ENCODE measurements at regions not wholly inside any gene's neighbourhood (a gene's known extent, or its start where the extent isn't known, plus 50 kb on each side); places are given as distances from the start of the nearest gene placed in this dataset.

GRCh38 chr16:73737637-73738036, 559.0 kb upstream of the PSMD7 start:
- Histone ChIP-seq H3K27me3 (no peaks in the 10 kb centered on the region), H3K9me3 (peaks cover 0 to 19% of the 10 kb centered on the region in 2 donors), H3K36me3 (no peaks in the 10 kb centered on the region), H3K27ac (no peak overlapping the region), H3K4me1 (no peaks in the 10 kb centered on the region), H3K4me3 (no peak overlapping the region)
- DNase-seq (ENCODE audit: low spot score): no peak
- TF ChIP-seq CTCF (IDR thresholded peaks at IDR 0.05): no peak

- no peak overlapping the region for H3K27ac ChIP-seq
- no peaks in the 10 kb centered on the region for H3K27me3 ChIP-seq
- peaks cover 0 to 19% of the 10 kb centered on the region in 2 donors for H3K9me3 ChIP-seq
- no peaks in the 10 kb centered on the region for H3K4me1 ChIP-seq
- no peaks in the 10 kb centered on the region for H3K36me3 ChIP-seq
- no peak overlapping the region for H3K4me3 ChIP-seq
- no peak for TF ChIP-seq CTCF (IDR thresholded peaks at IDR 0.05)
- no peak for DNase-seq (ENCODE audit: low spot score)
Measured at GRCh38 chr16:73735954-73736353, 560.7 kb upstream of the PSMD7 start.

GRCh38 chr16:73735018-73735417, 561.6 kb upstream of the PSMD7 start:
- Histone ChIP-seq H3K9me3 (peaks cover 0 to 17% of the 10 kb centered on the region in 2 donors), H3K27me3 (no peaks in the 10 kb centered on the region), H3K36me3 (no peaks in the 10 kb centered on the region), H3K4me1 (no peaks in the 10 kb centered on the region), H3K4me3 (no peak overlapping the region), H3K27ac (no peak overlapping the region)
- no peak for TF ChIP-seq CTCF (IDR thresholded peaks at IDR 0.05)
- no peak for DNase-seq (ENCODE audit: low spot score)

- no peak for TF ChIP-seq CTCF (IDR thresholded peaks at IDR 0.05)
- Histone ChIP-seq H3K4me1 (no peaks in the 10 kb centered on the region), H3K9me3 (peaks cover 0 to 10% of the 10 kb centered on the region in 2 donors), H3K27ac (no peak overlapping the region), H3K4me3 (no peak overlapping the region), H3K27me3 (no peaks in the 10 kb centered on the region), H3K36me3 (no peaks in the 10 kb centered on the region)
- no peak for DNase-seq (ENCODE audit: low spot score)
Measured at GRCh38 chr16:73732681-73733080, 563.9 kb upstream of the PSMD7 start.

- DNase-seq (ENCODE audit: low spot score): no peak
- H3K4me3 ChIP-seq: no peak overlapping the region
- H3K9me3 ChIP-seq: peaks cover 0 to 10% of the 10 kb centered on the region in 2 donors
- H3K27me3 ChIP-seq: no peaks in the 10 kb centered on the region
- no peaks in the 10 kb centered on the region for H3K4me1 ChIP-seq
- no peaks in the 10 kb centered on the region for H3K36me3 ChIP-seq
- TF ChIP-seq CTCF (IDR thresholded peaks at IDR 0.05): no peak
- no peak overlapping the region for H3K27ac ChIP-seq
Measured at GRCh38 chr16:73732143-73732542, 564.5 kb upstream of the PSMD7 start.

- no peak for DNase-seq (ENCODE audit: low spot score)
- H3K27me3 ChIP-seq: no peaks in the 10 kb centered on the region
- no peaks in the 10 kb centered on the region for H3K4me1 ChIP-seq
- no peaks in the 10 kb centered on the region for H3K36me3 ChIP-seq
- H3K4me3 ChIP-seq: no peak overlapping the region
- peaks cover 0 to 10% of the 10 kb centered on the region in 2 donors for H3K9me3 ChIP-seq
- TF ChIP-seq CTCF (IDR thresholded peaks at IDR 0.05): no peak
- H3K27ac ChIP-seq: no peak overlapping the region
Measured at GRCh38 chr16:73730481-73731090, 566.0 kb upstream of the PSMD7 start.
